ENCODE measurements at regions not wholly inside any gene's neighbourhood (a gene's known extent, or its start where the extent isn't known, plus 50 kb on each side); places are given as distances from the start of the nearest gene placed in this dataset.

DNA sequence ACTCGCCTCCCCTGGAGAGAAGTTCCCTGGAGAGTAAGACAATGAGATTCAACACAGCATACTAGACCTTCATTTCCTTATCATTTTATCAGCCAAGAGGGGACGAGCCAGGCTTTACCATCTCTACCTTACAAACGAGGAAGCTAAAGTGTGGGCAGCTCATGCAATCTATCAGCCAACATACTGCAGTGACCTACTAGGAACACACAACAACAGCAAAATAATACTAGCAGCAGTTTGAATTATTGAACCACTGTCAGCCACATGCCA lies 60.0 kb upstream of the TEX51 start:
- Histone ChIP-seq H3K27me3 (no peaks in the 10 kb centered on the region), H3K36me3 (no peaks in the 10 kb centered on the region), H3K9me3 (no peaks in the 10 kb centered on the region), H3K4me3 (no peak overlapping the region), H3K27ac (no peak overlapping the region), H3K4me1 (no peaks in the 10 kb centered on the region)
- TF ChIP-seq CTCF (IDR thresholded peaks at IDR 0.05) = no peak
- intact Hi-C loops (cut with DNase I; ENCODE audit: low total_unique reads) = no loop called here
- DNase-seq = no peak

GRCh38 chr2:126839796-126840195 lies 58.9 kb upstream of the TEX51 start:
- intact Hi-C loops (cut with DNase I; ENCODE audit: low total_unique reads) = no loop called here
- no peaks in the 10 kb centered on the region for H3K4me1 ChIP-seq
- no peak overlapping the region for H3K4me3 ChIP-seq
- H3K36me3 ChIP-seq = no peaks in the 10 kb centered on the region
- DNase-seq = no peak
- no peak for TF ChIP-seq CTCF (IDR thresholded peaks at IDR 0.05)
- no peaks in the 10 kb centered on the region for H3K27me3 ChIP-seq
- H3K9me3 ChIP-seq = no peaks in the 10 kb centered on the region
- H3K27ac ChIP-seq = no peak overlapping the region

DNA sequence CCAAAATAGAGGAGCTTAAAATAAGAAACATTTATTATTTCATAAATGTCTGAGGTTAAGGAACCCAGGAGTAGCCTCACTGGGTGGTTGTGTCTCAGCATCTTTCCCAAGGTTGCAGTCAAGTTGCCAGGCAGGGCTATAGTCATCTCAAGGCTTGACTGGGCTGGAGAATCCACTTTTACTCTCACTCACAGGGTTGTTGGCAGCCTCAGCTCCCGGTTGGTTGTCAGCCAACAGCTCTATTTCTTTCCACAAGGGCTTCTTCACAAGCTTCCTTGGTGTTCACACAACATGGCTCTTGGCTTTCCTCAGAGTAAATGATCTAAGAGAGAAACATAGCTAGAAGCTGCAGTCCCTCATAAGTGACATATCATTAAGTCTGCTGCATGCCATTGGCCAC lies 55.6 kb upstream of the TEX51 start:
- no peaks in the 10 kb centered on the region for H3K27me3 ChIP-seq
- no peak for TF ChIP-seq CTCF (IDR thresholded peaks at IDR 0.05)

DNA sequence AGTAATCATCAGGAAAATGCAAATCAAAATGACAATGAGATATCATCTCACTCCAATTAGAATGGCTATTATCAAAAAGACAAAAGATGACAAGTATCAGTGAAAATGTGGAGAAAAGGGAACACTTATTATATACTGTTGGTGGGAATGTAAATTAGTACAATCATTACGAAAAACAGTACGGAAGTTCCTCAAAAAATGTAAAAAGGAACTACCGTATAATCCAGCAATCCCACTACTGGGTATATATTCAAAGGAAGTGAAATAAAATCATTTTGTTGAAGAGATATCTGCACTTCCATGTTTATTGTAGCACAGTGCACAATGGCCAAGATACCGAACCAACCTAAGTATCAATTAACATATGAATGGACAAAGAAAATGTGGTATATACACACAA lies 52.4 kb upstream of the TEX51 start:
- no peaks in the 10 kb centered on the region for H3K27me3 ChIP-seq
- no peak overlapping the region for H3K27ac ChIP-seq
- no peaks in the 10 kb centered on the region for H3K4me1 ChIP-seq
- DNase-seq = no peak
- H3K9me3 ChIP-seq = no peaks in the 10 kb centered on the region
- TF ChIP-seq CTCF (IDR thresholded peaks at IDR 0.05) = no peak
- no peaks in the 10 kb centered on the region for H3K36me3 ChIP-seq
- intact Hi-C loops (cut with DNase I; ENCODE audit: low total_unique reads) = no loop called here
- no peak overlapping the region for H3K4me3 ChIP-seq

More for the DNA sequence above, 55.6 kb upstream of the TEX51 start:
- Histone ChIP-seq H3K4me3 (no peak overlapping the region), H3K4me1 (no peaks in the 10 kb centered on the region), H3K36me3 (no peaks in the 10 kb centered on the region), H3K27ac (no peak overlapping the region), H3K9me3 (no peaks in the 10 kb centered on the region)
- intact Hi-C loops (cut with DNase I; ENCODE audit: low total_unique reads) = no loop called here
- DNase-seq = no peak

Measured in tibial artery (tissue), 4 donors.